ENCODE measurements at regions not wholly inside any gene's neighbourhood (a gene's known extent, or its start where the extent isn't known, plus 50 kb on each side); places are given as distances from the start of the nearest gene placed in this dataset.

- 91% methylated on average over 10 of the region's 14 CpGs for WGBS (ENCODE audit: insufficient coverage)
- TF ChIP-seq EZH2 (IDR thresholded peaks at IDR 0.05; ENCODE audit: borderline replicate concordance, insufficient read depth, low read depth, low read length, poor library complexity, severe bottlenecking) (no peak), CTCF (IDR thresholded peaks at IDR 0.05) (no peak)
- peaks cover 49% of the 10 kb centered on the region for H3K27me3 Mint-ChIP-seq
- Histone ChIP-seq H3K9ac (ENCODE audit: low read length) (no peak overlapping the region), H3K4me2 (replicated peaks; ENCODE audit: low read depth, low read length, poor library complexity, severe bottlenecking) (no peak overlapping the region), H3K79me2 (ENCODE audit: control insufficient read depth, insufficient read depth, low read length) (no peaks in the 10 kb centered on the region), H3K4me3 (ENCODE audit: control extremely low read depth in 1 of 5, extremely low read depth in 1 of 5, insufficient read depth in 1 of 5, low read depth in 2 of 5, low read length in 4 of 5) (no peak overlapping the region), H3K36me3 (replicated peaks in 1 of 2; ENCODE audit: control extremely low read depth in 1 of 2, control insufficient read depth in 1 of 2, extremely low read depth in 1 of 2, insufficient read depth in 2 of 2, low read length in 1 of 2) (no peaks in the 10 kb centered on the region), H2AFZ (ENCODE audit: insufficient read depth, low read depth, low read length, poor library complexity, severe bottlenecking) (no peak overlapping the region), H3K4me1 (ENCODE audit: control insufficient read depth in 2 of 2, insufficient read depth in 2 of 2, low read length in 2 of 2) (no peaks in the 10 kb centered on the region), H3K27me3 (replicated peaks in 1 of 4; ENCODE audit: control extremely low read depth in 1 of 4, control insufficient read depth in 3 of 4, insufficient read depth in 4 of 4, low read length in 3 of 4) (peaks cover 0 to 8% (median 5%) of the 10 kb centered on the region in 4 experiments), H3K9me3 (ENCODE audit: control extremely low read depth in 1 of 3, control insufficient read depth in 2 of 3, insufficient read depth in 1 of 3, low read length in 2 of 3) (no peaks in the 10 kb centered on the region), H3K27ac (ENCODE audit: low read length in 2 of 2) (no peak overlapping the region), H4K20me1 (ENCODE audit: control insufficient read depth, insufficient read depth, low read length, poor library complexity, severe bottlenecking) (no peaks in the 10 kb centered on the region)
- ATAC-seq (ENCODE audit: low read depth) (no peak), DNase-seq (no peak)
- no peaks in the 10 kb centered on the region for H3K9me3 Mint-ChIP-seq (ENCODE audit: insufficient read depth)
- H3K4me3 Mint-ChIP-seq: no peak overlapping the region
- intact Hi-C loops (cut with micrococcal nuclease): no loop called here
- no peak overlapping the region for H3K27ac Mint-ChIP-seq
- no peaks in the 10 kb centered on the region for H3K4me1 Mint-ChIP-seq
- ChIA-PET POLR2A (no interaction called here), CTCF (no interaction called here)
Observed at GRCh38 chr15:31537770-31538592, 211.3 kb downstream of the KLF13 start.

- WGBS (ENCODE audit: insufficient coverage): no CpG with 5 or more reads among the region's 2 CpGs
Observed at GRCh38 chr15:31540633-31541032, 214.0 kb downstream of the KLF13 start.

More at GRCh38 chr15:31540633-31541032, 214.0 kb downstream of the KLF13 start:
- Mint-ChIP-seq H3K27ac (no peak overlapping the region), H3K4me1 (no peaks in the 10 kb centered on the region), H3K4me3 (no peak overlapping the region), H3K27me3 (peaks cover 57% of the 10 kb centered on the region), H3K9me3 (ENCODE audit: insufficient read depth) (no peaks in the 10 kb centered on the region)
- no peak overlapping the region for H2AFZ ChIP-seq (ENCODE audit: insufficient read depth, low read depth, low read length, poor library complexity, severe bottlenecking)
- H3K79me2 ChIP-seq (ENCODE audit: control insufficient read depth, insufficient read depth, low read length): no peaks in the 10 kb centered on the region
- POLR2A ChIA-PET: no interaction called here
- no peaks in the 10 kb centered on the region for H3K9me3 ChIP-seq (ENCODE audit: control extremely low read depth in 1 of 3, control insufficient read depth in 2 of 3, insufficient read depth in 1 of 3, low read length in 2 of 3)
- no peaks in the 10 kb centered on the region for H4K20me1 ChIP-seq (ENCODE audit: control insufficient read depth, insufficient read depth, low read length, poor library complexity, severe bottlenecking)
- H3K27ac ChIP-seq (ENCODE audit: low read length in 2 of 2): no peak overlapping the region
- no peaks in the 10 kb centered on the region for H3K4me1 ChIP-seq (ENCODE audit: control insufficient read depth in 2 of 2, insufficient read depth in 2 of 2, low read length in 2 of 2)
- H3K4me3 ChIP-seq (ENCODE audit: control extremely low read depth in 1 of 5, extremely low read depth in 1 of 5, insufficient read depth in 1 of 5, low read depth in 2 of 5, low read length in 4 of 5): no peak overlapping the region
- peaks cover 0 to 8% (median 5%) of the 10 kb centered on the region in 4 experiments for H3K27me3 ChIP-seq (replicated peaks in 1 of 4; ENCODE audit: control extremely low read depth in 1 of 4, control insufficient read depth in 3 of 4, insufficient read depth in 4 of 4, low read length in 3 of 4)
- intact Hi-C loops (cut with micrococcal nuclease): no loop called here
- no peak overlapping the region for H3K9ac ChIP-seq (ENCODE audit: low read length)
- no peak overlapping the region for H3K4me2 ChIP-seq (replicated peaks; ENCODE audit: low read depth, low read length, poor library complexity, severe bottlenecking)
- DNase-seq: no peak
- no peak for TF ChIP-seq EZH2 (IDR thresholded peaks at IDR 0.05; ENCODE audit: borderline replicate concordance, insufficient read depth, low read depth, low read length, poor library complexity, severe bottlenecking)
- no peaks in the 10 kb centered on the region for H3K36me3 ChIP-seq (replicated peaks in 1 of 2; ENCODE audit: control extremely low read depth in 1 of 2, control insufficient read depth in 1 of 2, extremely low read depth in 1 of 2, insufficient read depth in 2 of 2, low read length in 1 of 2)
- CTCF ChIA-PET: no interaction called here
- ATAC-seq (ENCODE audit: low read depth): no peak

Measured in B cell (primary cell).